ENCODE measurements at regions not wholly inside any gene's neighbourhood (a gene's known extent, or its start where the extent isn't known, plus 50 kb on each side); places are given as distances from the start of the nearest gene placed in this dataset.

- no peak for DNase-seq (ENCODE audit: low spot score)
These were observed 89.1 kb downstream of the BBS10 start for GRCh38 chr12:76259106-76259505.

- DNase-seq (ENCODE audit: low spot score): no peak
These were observed 91.3 kb downstream of the BBS10 start for GRCh38 chr12:76256904-76257303.

GRCh38 chr12:76256321-76256720 lies 91.9 kb downstream of the BBS10 start:
- DNase-seq (ENCODE audit: low spot score): no peak

DNA sequence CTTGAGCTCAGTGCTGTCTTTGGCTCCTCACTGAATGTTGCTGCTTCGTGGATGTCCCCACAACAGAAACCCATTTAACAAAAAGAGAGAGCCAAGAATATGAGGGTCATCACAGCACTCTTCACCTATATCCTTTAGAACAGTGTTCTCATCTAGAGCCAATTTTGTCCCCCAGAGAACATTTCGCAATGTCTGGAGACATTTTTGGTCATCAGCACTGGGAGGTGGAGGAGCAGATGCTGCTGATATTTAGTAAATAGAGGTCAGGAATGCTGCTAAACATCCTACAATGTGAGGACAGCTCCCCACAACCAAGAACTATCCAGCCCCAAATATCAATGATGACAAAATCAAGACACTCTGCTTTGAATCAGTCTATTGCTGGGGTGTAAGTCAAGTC lies 92.5 kb downstream of the BBS10 start:
- DNase-seq (ENCODE audit: low spot score): no peak

- DNase-seq (ENCODE audit: low spot score): no peak
These were observed 92.9 kb downstream of the BBS10 start for GRCh38 chr12:76255281-76255680.

DNA sequence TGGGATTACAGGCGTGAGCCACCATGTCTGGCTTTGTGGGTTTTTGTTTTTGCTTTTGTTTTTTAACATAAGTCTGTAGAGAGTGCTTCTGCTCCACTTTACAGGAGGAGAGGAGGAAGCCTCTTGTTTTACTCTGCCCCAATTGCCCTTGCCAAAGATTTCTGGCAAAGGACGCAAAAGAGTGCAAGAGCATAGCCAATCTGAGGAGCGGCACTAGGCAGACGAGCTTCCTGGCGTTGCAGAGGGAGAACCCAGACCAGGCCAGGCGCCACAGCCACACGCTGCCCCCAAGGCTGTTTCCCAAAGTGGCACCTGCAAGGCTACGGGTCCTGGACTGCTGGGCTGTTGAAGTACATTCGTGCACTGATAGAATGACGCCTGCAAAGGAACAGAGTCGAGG lies 96.2 kb downstream of the BBS10 start:
- no peak for DNase-seq (ENCODE audit: low spot score)

DNA sequence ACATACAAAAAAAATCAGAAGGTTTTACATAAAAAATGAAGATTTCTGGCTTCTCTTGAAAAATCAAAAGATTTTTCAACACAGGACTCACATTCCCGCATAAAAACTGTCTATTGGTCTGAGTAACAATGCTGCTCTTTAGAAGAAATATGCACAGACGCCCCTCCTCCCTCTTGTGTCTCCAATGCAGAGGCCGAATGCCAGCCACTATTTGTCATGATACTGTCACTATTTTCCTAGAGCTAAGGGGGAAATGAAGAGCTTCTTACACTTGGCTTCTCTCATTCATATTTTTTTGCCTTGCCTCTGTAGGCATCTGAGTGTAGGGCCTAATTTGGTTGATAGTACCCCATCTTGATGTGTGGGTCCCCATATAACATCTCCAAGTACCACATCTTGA lies 98.0 kb downstream of the BBS10 start:
- DNase-seq (ENCODE audit: low spot score): peak; percentile 29

- no peak for DNase-seq (ENCODE audit: low spot score)
These were observed 98.7 kb downstream of the BBS10 start for GRCh38 chr12:76249501-76249900.

GRCh38 chr12:76247992-76248391 lies 100.2 kb downstream of the BBS10 start:
- DNase-seq (ENCODE audit: low spot score): no peak

DNA sequence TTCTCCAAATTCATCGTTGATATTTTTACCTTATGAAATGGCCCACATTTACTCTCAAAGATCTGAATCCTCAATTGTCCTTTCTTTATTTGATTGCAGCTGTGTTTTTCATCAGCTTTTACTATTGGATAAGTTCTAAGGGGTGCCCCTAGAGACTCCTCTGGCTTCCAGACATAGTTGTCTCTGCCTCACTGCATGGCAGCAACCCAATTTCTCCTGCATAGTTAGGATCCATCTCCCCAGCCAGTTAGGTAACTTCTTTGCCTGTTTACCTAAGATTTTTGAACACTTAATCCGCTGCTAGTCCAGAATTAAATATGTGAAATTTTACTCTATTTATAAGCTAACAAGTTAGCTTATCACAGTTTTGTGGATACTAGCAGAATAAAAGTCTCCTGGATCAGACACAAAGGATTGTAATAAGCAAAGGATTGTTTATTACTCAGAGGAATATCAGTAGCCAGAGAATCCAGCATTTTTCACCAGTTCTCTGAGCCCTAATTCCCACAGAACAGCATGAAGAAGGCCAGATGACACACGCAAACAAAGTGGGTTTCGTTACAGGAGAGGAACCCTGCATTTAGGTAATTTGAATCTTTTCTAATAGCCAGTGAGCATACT lies 101.1 kb downstream of the BBS10 start:
- DNase-seq (ENCODE audit: low spot score): no peak

DNA sequence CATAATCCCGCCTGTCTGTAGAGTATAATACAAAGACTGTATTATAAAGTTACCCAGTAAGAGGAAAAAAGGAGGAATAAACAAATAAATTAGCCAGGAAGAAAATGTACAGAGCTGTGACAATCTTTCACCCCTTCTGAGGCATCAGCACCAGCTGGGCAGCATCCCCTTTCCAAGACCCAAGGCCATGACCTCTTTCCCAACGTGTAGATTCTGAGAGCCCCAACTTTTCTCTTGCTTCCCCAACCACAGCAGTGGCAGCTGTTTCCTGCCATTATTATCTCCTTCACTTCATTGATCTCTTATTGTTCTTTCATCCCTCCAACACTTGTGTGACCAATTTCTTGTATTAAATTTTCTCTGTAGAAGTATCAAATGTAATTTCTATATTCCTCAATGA lies 101.6 kb downstream of the BBS10 start:
- DNase-seq (ENCODE audit: low spot score): no peak

DNA sequence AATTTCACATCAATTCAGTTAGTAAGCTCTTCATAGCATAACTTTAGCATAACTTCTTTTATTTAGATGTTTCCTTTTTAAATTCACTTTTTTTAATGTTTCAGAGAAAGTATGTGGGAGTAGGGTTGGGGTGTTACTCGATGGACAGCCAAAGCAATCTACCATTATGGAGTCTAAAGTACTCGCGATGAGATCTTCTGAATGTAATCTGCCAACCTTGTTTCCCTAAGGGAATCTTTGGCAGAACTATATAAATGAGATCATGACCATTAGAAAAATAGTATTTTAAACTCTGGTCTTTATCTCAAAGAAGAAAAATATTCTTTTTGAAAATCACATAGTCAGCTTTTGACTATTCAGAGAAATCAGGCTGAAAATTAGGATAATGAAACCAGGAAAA lies 103.9 kb downstream of the BBS10 start:
- no peak for DNase-seq (ENCODE audit: low spot score)

DNA sequence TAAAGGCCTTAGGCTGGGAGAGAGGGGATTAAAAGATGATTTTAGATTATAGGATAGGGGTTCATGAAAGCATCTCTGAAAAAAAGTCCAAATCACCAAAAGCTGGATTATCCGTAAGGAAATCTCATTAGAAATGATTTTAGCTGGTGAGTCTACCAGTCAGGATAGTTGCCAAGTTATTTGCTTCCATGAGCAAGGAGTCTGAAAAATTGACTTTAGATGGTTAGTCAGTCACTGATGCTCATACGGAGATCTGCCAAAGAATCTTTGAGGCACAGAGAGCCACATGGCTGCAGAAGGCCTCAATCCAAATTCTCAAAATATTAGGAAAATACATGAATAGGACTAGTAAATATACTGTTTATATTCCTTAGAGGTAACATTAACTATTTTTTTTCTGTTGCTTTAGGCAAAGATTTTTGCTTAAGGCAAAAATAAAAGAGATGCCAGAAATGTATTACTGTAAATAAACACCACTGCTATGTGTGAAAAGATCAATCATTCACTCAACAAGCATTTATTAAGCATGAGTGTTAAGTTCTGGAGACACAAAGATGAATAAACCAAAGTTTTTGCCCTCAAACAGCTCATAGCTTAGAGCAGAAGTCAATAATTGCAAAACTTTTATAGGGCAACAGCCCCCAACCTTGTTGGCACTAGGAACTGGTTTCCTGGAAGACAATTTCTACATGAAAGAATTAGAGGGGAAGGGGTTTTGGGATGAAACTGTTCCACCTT lies 105.2 kb downstream of the BBS10 start:
- DNase-seq (ENCODE audit: low spot score): no peak

GRCh38 chr12:76241371-76241770 lies 106.8 kb downstream of the BBS10 start:
- DNase-seq (ENCODE audit: low spot score): no peak

DNA sequence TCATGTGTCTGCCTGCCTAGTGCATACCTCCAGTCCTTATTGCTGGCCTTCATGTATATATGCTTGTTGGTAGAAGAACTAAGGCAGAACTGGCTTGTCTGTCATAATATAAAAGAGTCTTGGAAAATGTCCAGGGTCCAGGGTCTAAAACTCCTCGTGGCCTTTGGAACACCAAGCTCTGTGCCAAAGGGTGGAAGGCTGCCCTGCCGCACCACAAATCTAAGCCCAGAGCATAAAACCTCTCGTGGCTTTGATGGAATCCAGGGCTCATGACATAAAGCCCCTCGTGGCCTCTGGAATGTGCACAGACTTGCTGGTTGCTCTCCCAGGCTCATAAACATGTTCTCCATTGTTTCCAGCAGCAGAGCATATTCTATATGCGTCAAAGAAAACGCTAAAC lies 107.9 kb downstream of the BBS10 start:
- DNase-seq (ENCODE audit: low spot score): no peak

DNA sequence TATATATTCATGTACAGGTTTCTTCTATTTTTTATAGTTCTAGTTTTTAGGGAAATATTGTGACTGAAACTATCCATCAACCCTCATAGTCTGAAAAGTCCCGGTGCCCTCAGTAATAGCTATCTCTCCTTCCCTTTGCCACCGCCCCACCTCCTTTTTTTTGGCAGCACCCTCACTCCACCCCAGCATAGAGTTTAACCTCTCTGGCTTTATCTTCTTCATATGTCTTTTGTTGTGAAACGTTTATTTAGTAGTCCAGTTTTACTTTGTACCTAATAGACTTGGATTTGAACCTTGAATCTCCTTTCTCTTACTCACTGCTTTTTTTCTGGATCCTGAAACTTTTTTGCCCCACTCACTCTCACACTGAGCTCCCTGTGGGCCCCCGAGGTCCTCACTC lies 109.5 kb downstream of the BBS10 start:
- DNase-seq (ENCODE audit: low spot score): no peak

GRCh38 chr12:76237086-76237701 lies 111.0 kb downstream of the BBS10 start:
- DNase-seq (ENCODE audit: low spot score): no peak

GRCh38 chr12:76236640-76237039 lies 111.6 kb downstream of the BBS10 start:
- no peak for DNase-seq (ENCODE audit: low spot score)

- no peak for DNase-seq (ENCODE audit: low spot score)
These were observed 113.5 kb downstream of the BBS10 start for GRCh38 chr12:76234741-76235140.

GRCh38 chr12:76232013-76232412 lies 116.2 kb downstream of the BBS10 start:
- DNase-seq (ENCODE audit: low spot score): no peak

DNA sequence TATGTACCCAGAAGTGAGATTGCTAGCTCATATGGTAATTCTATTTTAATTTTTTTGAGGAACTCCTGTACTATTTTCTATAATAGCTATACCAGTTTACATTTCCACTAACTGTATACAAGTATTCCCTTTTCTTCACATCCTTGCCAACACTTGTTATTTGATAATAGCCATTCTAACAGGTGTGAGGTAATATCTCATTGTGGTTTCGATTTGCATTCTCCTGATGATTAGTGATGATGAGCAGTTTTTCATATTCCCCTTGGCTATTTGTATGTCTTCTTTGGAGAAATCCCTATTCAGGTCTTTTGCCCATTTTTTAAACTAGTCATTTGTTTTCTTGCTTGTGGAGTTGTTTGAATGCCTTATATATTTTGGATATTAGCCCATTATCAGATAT lies 121.3 kb downstream of the BBS10 start:
- no peak for DNase-seq (ENCODE audit: low spot score)

DNA sequence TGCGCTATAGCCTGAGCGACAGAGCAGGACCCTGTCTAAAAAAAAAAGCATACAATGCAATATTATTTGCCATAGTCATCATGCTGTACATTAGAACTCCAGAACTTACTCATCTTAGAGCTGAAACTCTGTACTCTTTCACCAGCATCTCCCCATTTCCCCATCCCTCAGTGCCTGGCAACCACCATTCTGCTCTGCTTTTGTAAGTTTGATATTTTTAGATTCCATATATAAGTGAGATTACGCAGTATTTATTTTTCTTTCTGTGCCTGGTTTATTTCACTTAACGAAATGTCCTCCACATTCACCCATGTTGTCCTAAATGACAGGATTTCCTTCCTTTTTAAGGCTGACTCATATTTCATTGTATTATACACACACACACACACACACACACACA lies 121.8 kb downstream of the BBS10 start:
- DNase-seq (ENCODE audit: low spot score): no peak

DNA sequence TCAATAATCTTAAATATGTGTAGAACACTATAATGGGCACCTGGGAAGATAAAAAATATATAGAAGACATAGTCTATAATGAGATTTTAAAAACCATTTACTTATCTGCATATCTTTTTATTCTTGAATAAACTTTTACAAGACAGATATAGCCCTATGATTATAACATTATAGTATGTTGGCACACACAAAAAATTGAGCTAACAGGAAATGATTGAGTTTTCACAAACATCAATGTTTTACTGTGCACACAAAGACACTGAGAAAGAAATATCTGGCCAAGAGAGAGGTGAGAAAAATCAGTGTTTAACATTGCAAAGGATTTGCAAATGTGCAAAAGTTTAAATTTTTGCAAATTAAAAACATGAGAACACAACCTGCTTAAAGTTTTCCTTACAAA lies 124.3 kb downstream of the BBS10 start:
- DNase-seq (ENCODE audit: low spot score): no peak

- DNase-seq (ENCODE audit: low spot score): no peak
These were observed 127.2 kb downstream of the BBS10 start for GRCh38 chr12:76220980-76221379.
